Body of pancreas (tissue), 4 donors: ENCODE measurements at regions not wholly inside any gene's neighbourhood (a gene's known extent, or its start where the extent isn't known, plus 50 kb on each side); places are given as distances from the start of the nearest gene placed in this dataset.
A peak's percentile ranks its signal among the peaks of the same experiment; 100 is the strongest.

Experiments
- ATAC-seq: fragments of 150-250 bp; one replicate; pipeline ENCODE4 v1.9.1; 2016
- DNase-seq, 4 donors: peaks; one replicate each; pipeline ENCODE4 v3.0.0-alpha.2; 2019
- H3K27ac ChIP-seq, 4 donors: fragments of 200-600 bp; sonication (generic); 1 replicate in 3 of 4; 2 replicates in 1 of 4; pipeline versions ENCODE4 v1.5.1 to v1.6.1; 2016 to 2019; ENCODE audit warnings: mild to moderate bottlenecking in 1 of 4, mixed read lengths in 1 of 4, moderate library complexity in 1 of 4
- H3K27me3 ChIP-seq, 2 donors: fragments of 200-600 bp; sonication (generic); one replicate each; pipeline ENCODE4 v1.6.0; 2016; ENCODE audit warnings: mild to moderate bottlenecking in 1 of 2
- H3K36me3 ChIP-seq, 2 donors: fragments of 200-600 bp; sonication (generic); replicated peaks in 1 of 2; 2 replicates each; pipeline ENCODE4 v1.5.1; 2016; ENCODE audit warnings: low read depth in 2 of 2; ENCODE audit not compliant: insufficient read depth in 1 of 2
- H3K4me1 ChIP-seq: fragments of 200-600 bp; sonication (generic); one replicate; pipeline ENCODE4 v1.6.0; 2016
- H3K4me3 ChIP-seq, 2 donors: fragments of 200-600 bp; sonication (generic); 1 replicate in 1 of 2; 2 replicates in 1 of 2; pipeline ENCODE4 v1.5.1; 2016 to 2019
- H3K9me3 ChIP-seq, 3 donors: fragments of 200-600 bp; sonication (generic); 1 replicate in 2 of 3; 2 replicates in 1 of 3; pipeline ENCODE4 v1.5.1; 2016
- POLR2A ChIP-seq, 3 donors: fragments of 450-650 bp; IDR thresholded peaks; one replicate each; pipeline ENCODE4 v1.6.1; 2016; ENCODE audit warnings: antibody characterized with exemption in 3 of 3, mild to moderate bottlenecking in 2 of 3
- WGBS, 2 donors: methylation state at CpG; one replicate each; pipeline ENCODE4 v1.1.5; 2017; 5-methylcytosine and 5-hydroxymethylcytosine counted together
- intact Hi-C: fragments of 100-400 bp; cut with DNase I; formaldehyde crosslinking; loops from one replicate; pipeline ENCODE4 v1.15.1; 2023
- TF ChIP-seq, protein P1 (sequence below), 7 experiments: fragments of 450-650 bp in 4 of 7; fragments of 200-600 bp in 3 of 7; sonication (generic) in 3 of 7; IDR thresholded peaks; one replicate each; pipeline ENCODE4 v1.5.1; 2016 to 2019; ENCODE audit warnings: antibody characterized with exemption in 7 of 7

DNA sequence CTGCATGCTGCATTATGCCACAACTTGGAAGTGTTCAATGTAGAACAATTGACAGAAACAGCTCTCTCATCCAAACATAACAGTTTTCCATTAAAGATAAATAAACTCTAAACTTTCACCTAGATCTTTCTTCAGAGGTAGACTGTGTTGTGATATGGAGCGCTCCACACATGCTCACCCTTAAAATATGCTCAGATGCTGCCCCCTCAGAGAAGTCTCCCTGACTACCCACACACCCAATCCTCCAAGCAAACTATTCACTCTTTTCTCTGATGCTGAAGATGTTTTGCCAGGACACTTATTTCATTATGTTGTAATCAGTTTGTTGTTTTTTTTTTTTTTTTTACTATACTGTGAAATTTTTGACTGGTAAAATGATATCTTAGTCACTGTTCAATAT lies 206.6 kb upstream of the RASA1 start:
- Histone ChIP-seq H3K4me3 (no peak overlapping the region), H3K36me3 (no peaks in the 10 kb centered on the region), H3K27ac (no peak overlapping the region), H3K27me3 (no peaks in the 10 kb centered on the region), H3K4me1 (no peaks in the 10 kb centered on the region), H3K9me3 (no peaks in the 10 kb centered on the region)
- ATAC-seq = no peak
- 91 to 96% methylated on average over 1 of the region's 1 CpG for WGBS, 2 donors
- TF ChIP-seq, protein P1, sequence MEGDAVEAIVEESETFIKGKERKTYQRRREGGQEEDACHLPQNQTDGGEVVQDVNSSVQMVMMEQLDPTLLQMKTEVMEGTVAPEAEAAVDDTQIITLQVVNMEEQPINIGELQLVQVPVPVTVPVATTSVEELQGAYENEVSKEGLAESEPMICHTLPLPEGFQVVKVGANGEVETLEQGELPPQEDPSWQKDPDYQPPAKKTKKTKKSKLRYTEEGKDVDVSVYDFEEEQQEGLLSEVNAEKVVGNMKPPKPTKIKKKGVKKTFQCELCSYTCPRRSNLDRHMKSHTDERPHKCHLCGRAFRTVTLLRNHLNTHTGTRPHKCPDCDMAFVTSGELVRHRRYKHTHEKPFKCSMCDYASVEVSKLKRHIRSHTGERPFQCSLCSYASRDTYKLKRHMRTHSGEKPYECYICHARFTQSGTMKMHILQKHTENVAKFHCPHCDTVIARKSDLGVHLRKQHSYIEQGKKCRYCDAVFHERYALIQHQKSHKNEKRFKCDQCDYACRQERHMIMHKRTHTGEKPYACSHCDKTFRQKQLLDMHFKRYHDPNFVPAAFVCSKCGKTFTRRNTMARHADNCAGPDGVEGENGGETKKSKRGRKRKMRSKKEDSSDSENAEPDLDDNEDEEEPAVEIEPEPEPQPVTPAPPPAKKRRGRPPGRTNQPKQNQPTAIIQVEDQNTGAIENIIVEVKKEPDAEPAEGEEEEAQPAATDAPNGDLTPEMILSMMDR (IDR thresholded peaks at IDR 0.05) = no peak
- no peak for TF ChIP-seq POLR2A (IDR thresholded peaks at IDR 0.05)
- DNase-seq = no peak
- intact Hi-C loops = no loop called here

DNA sequence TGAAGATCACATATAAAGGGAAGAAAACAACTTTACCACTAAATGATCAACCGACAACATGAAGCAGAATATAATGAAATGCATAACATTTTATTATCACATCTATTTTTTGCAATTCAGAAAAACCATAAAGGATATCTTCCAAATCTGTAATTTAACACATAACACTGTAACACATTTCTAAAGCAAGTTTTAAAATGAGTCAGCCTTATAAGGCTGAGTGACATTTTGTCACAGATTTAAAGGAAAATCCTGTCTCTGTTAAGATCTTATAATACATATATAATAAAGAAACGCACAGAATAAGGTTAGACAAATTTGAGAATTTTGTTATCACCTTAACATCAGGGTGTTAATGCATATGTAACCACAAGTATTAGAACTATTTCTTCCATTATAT lies 198.4 kb upstream of the RASA1 start:
- ATAC-seq (no peak), DNase-seq (no peak)
- no peak overlapping the region for H3K27ac ChIP-seq
- no peaks in the 10 kb centered on the region for H3K36me3 ChIP-seq
- no peaks in the 10 kb centered on the region for H3K27me3 ChIP-seq
- H3K4me3 ChIP-seq = no peak overlapping the region
- intact Hi-C loops = no loop called here
- no peaks in the 10 kb centered on the region for H3K4me1 ChIP-seq
- 73% methylated on average over 2 of the region's 2 CpGs for WGBS, 2 donors
- TF ChIP-seq POLR2A (IDR thresholded peaks at IDR 0.05) = no peak
- TF ChIP-seq, protein P1 (IDR thresholded peaks at IDR 0.05) = no peak
- H3K9me3 ChIP-seq = no peaks in the 10 kb centered on the region

DNA sequence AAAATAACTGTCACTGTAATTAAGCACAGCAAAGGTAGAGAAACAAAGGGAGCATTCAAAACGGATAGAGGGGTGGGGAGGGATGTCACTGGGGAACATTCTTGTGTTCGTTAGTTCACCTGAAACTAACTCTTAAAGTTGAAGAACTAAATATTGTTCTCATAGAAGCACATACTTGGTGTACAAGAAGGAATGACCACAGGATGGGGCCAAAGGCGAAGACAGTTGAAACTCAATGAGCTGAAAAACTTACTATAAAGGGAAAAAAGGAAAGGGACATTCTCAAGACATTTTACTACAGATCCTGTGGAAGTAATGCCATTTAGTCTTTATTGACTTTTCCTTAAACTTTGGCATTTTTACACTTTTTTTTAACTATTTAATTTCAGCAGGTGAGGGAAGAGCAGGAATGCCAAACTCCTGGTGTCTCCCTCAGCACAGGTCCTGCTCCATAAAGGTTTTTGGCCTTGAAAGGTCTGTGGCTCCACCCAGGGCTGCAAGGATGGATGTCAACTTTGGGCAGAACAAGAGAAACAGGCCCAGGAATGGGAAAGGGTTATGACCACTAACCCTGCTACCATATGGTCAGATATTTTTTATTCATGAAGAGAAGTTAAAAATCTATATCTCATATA lies 197.6 kb upstream of the RASA1 start:
- Histone ChIP-seq H3K4me1 (no peaks in the 10 kb centered on the region), H3K27me3 (no peaks in the 10 kb centered on the region), H3K36me3 (no peaks in the 10 kb centered on the region), H3K4me3 (no peak overlapping the region), H3K27ac (no peak overlapping the region), H3K9me3 (no peaks in the 10 kb centered on the region)
- no peak for ATAC-seq
- intact Hi-C loops = no loop called here
- WGBS, 2 donors = 34% methylated on average over 3 of the region's 3 CpGs
- DNase-seq = peak in 2 of 4 donors; percentile 31 to 34
- TF ChIP-seq, protein P1 (IDR thresholded peaks at IDR 0.05) = peak in 4 of 7 experiments; percentile 24 to 40 (median 34)
- no peak for TF ChIP-seq POLR2A (IDR thresholded peaks at IDR 0.05)

DNA sequence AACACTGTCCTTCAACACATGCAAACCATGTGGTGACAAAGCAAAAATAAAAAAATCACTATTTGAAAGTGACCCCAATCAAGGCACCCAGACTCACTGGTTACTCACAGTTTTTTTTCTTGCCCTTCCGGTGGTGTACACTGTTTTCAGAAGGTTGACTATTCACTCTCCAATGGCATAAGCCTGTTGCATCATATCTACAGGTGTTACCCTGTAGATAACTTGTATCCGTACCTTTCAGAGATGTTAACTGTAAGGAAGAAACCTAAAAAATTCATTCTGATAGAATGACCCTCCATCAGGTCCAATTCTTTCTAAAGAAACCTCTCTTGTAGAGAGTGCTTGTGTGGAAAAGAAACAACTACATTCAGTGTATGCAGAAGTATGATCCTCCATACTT lies 193.6 kb upstream of the RASA1 start:
- H3K4me3 ChIP-seq = no peak overlapping the region
- WGBS, 2 donors = 80 to 87% methylated on average over 2 of the region's 2 CpGs
- no peak for ATAC-seq

More for the DNA sequence above, 193.6 kb upstream of the RASA1 start:
- H3K4me1 ChIP-seq = no peaks in the 10 kb centered on the region
- no peak for DNase-seq
- no peak overlapping the region for H3K27ac ChIP-seq
- no peaks in the 10 kb centered on the region for H3K9me3 ChIP-seq
- no peaks in the 10 kb centered on the region for H3K36me3 ChIP-seq
- H3K27me3 ChIP-seq = no peaks in the 10 kb centered on the region
- TF ChIP-seq, protein P1 (IDR thresholded peaks at IDR 0.05) = no peak
- no peak for TF ChIP-seq POLR2A (IDR thresholded peaks at IDR 0.05)
- intact Hi-C loops = no loop called here
